ENCODE measurements at regions not wholly inside any gene's neighbourhood (a gene's known extent, or its start where the extent isn't known, plus 50 kb on each side); places are given as distances from the start of the nearest gene placed in this dataset.
"Not testable (repeated sequence)": the region's sequence is repeated elsewhere in the genome, so short reads cannot be mapped to it uniquely, and the experiment has no call there.

- not testable (repeated sequence) for TF ChIP-seq MAFK (IDR thresholded peaks at IDR 0.05; ENCODE audit: low read depth, low read length); CEBPB (IDR thresholded peaks at IDR 0.05; ENCODE audit: low read depth, low read length); EZH2 (IDR thresholded peaks at IDR 0.05; ENCODE audit: low read depth, low read length, severe bottlenecking); POLR2A (IDR thresholded peaks at IDR 0.05; ENCODE audit: control extremely low read depth in 1 of 2, low read depth in 2 of 2, low read length in 2 of 2)
These were observed 62.6 kb upstream of the C1orf53 start for GRCh38 chr1:197839786-197840185.

Data from H1 (cell line).